ENCODE measurements at regions not wholly inside any gene's neighbourhood (a gene's known extent, or its start where the extent isn't known, plus 50 kb on each side); places are given as distances from the start of the nearest gene placed in this dataset.
"Not testable (repeated sequence)": the region's sequence is repeated elsewhere in the genome, so short reads cannot be mapped to it uniquely, and the experiment has no call there.

GRCh38 chr12:59396519-59396918 is 199.3 kb upstream of the SLC16A7 start:
- no peak overlapping the region for H2BK15ac ChIP-seq (replicated peaks; ENCODE audit: low read depth)
- H3K79me1 ChIP-seq (ENCODE audit: low read length), result no peaks in the 10 kb centered on the region
- H4K8ac ChIP-seq (ENCODE audit: low read depth, low read length), result no peak overlapping the region
- no peaks in the 10 kb centered on the region for H3K36me3 ChIP-seq (ENCODE audit: control insufficient read depth, insufficient read depth, low read length)
- no peaks in the 10 kb centered on the region for H3K79me2 ChIP-seq (ENCODE audit: control insufficient read depth, insufficient read depth, low read length)
- no peak overlapping the region for H3K9ac ChIP-seq (ENCODE audit: low read length)
- H2BK5ac ChIP-seq (ENCODE audit: low read length), result no peak overlapping the region
- H3K4me2 ChIP-seq (ENCODE audit: low read length), result no peak overlapping the region
- no peak overlapping the region for H3K4ac ChIP-seq (ENCODE audit: low read depth, low read length)
- no peak overlapping the region for H3K23ac ChIP-seq (ENCODE audit: low read length)
- H3K4me3 ChIP-seq (ENCODE audit: low read length), result no peak overlapping the region
- H3K4me1 ChIP-seq (ENCODE audit: control insufficient read depth, low read depth, low read length), result no peaks in the 10 kb centered on the region
- H4K5ac ChIP-seq (ENCODE audit: low read length), result no peak overlapping the region
- H3K18ac ChIP-seq (ENCODE audit: low read length), result no peak overlapping the region
- no peak for DNase-seq
- no peak overlapping the region for H3K27ac ChIP-seq (ENCODE audit: low read depth, low read length)
- H3K56ac ChIP-seq (ENCODE audit: low read length), result no peak overlapping the region
- no peaks in the 10 kb centered on the region for H3K27me3 ChIP-seq (ENCODE audit: insufficient read depth, low read length, poor library complexity)
- H2BK120ac ChIP-seq (ENCODE audit: low read depth, low read length), result no peak overlapping the region
- no peak overlapping the region for H2AK5ac ChIP-seq (ENCODE audit: low read length)

GRCh38 chr12:59395310-59395709 is 200.5 kb upstream of the SLC16A7 start:
- not testable (repeated sequence) for H3K4me3 ChIP-seq (ENCODE audit: low read length); H2BK5ac ChIP-seq (ENCODE audit: low read length); H3K27ac ChIP-seq (ENCODE audit: low read depth, low read length); H3K23ac ChIP-seq (ENCODE audit: low read length); H3K79me2 ChIP-seq (ENCODE audit: control insufficient read depth, insufficient read depth, low read length); H4K8ac ChIP-seq (ENCODE audit: low read depth, low read length); H2AK5ac ChIP-seq (ENCODE audit: low read length); H3K9ac ChIP-seq (ENCODE audit: low read length); H3K4me2 ChIP-seq (ENCODE audit: low read length); H3K79me1 ChIP-seq (ENCODE audit: low read length); H2BK15ac ChIP-seq (replicated peaks; ENCODE audit: low read depth); H3K4ac ChIP-seq (ENCODE audit: low read depth, low read length); DNase-seq; H3K4me1 ChIP-seq (ENCODE audit: control insufficient read depth, low read depth, low read length); H3K27me3 ChIP-seq (ENCODE audit: insufficient read depth, low read length, poor library complexity); H3K36me3 ChIP-seq (ENCODE audit: control insufficient read depth, insufficient read depth, low read length); H3K18ac ChIP-seq (ENCODE audit: low read length); H3K56ac ChIP-seq (ENCODE audit: low read length); H4K5ac ChIP-seq (ENCODE audit: low read length); H2BK120ac ChIP-seq (ENCODE audit: low read depth, low read length)

- Histone ChIP-seq H4K5ac (ENCODE audit: low read length) (no peak overlapping the region), H2BK15ac (replicated peaks; ENCODE audit: low read depth) (no peak overlapping the region), H3K79me2 (ENCODE audit: control insufficient read depth, insufficient read depth, low read length) (no peaks in the 10 kb centered on the region), H3K4ac (ENCODE audit: low read depth, low read length) (no peak overlapping the region), H3K18ac (ENCODE audit: low read length) (no peak overlapping the region), H2AK5ac (ENCODE audit: low read length) (no peak overlapping the region), H3K56ac (ENCODE audit: low read length) (no peak overlapping the region), H4K8ac (ENCODE audit: low read depth, low read length) (no peak overlapping the region), H3K27me3 (ENCODE audit: insufficient read depth, low read length, poor library complexity) (no peaks in the 10 kb centered on the region), H3K4me2 (ENCODE audit: low read length) (no peak overlapping the region), H2BK5ac (ENCODE audit: low read length) (no peak overlapping the region), H3K9ac (ENCODE audit: low read length) (no peak overlapping the region), H2BK120ac (ENCODE audit: low read depth, low read length) (no peak overlapping the region), H3K23ac (ENCODE audit: low read length) (no peak overlapping the region), H3K27ac (ENCODE audit: low read depth, low read length) (no peak overlapping the region), H3K4me1 (ENCODE audit: control insufficient read depth, low read depth, low read length) (no peaks in the 10 kb centered on the region), H3K4me3 (ENCODE audit: low read length) (no peak overlapping the region), H3K36me3 (ENCODE audit: control insufficient read depth, insufficient read depth, low read length) (no peaks in the 10 kb centered on the region), H3K79me1 (ENCODE audit: low read length) (no peaks in the 10 kb centered on the region)
- no CpG with 5 or more reads among the region's 4 CpGs for WGBS (ENCODE audit: extremely low coverage, insufficient coverage, low lambda C conversion rate)
- no peak for DNase-seq
Measured at GRCh38 chr12:59393506-59393905, 202.3 kb upstream of the SLC16A7 start.

GRCh38 chr12:59389968-59390576 is 205.8 kb upstream of the SLC16A7 start:
- no peak overlapping the region for H3K4me3 ChIP-seq (ENCODE audit: low read length)
- no peak overlapping the region for H3K4me2 ChIP-seq (ENCODE audit: low read length)
- no peak overlapping the region for H3K23ac ChIP-seq (ENCODE audit: low read length)
- no peak overlapping the region for H3K18ac ChIP-seq (ENCODE audit: low read length)
- no peak overlapping the region for H3K56ac ChIP-seq (ENCODE audit: low read length)
- H4K5ac ChIP-seq (ENCODE audit: low read length), result no peak overlapping the region
- no peak overlapping the region for H2AK5ac ChIP-seq (ENCODE audit: low read length)
- H3K36me3 ChIP-seq (ENCODE audit: control insufficient read depth, insufficient read depth, low read length), result no peaks in the 10 kb centered on the region
- no peak overlapping the region for H2BK5ac ChIP-seq (ENCODE audit: low read length)
- H3K9ac ChIP-seq (ENCODE audit: low read length), result no peak overlapping the region
- no CpG with 5 or more reads among the region's 13 CpGs for WGBS (ENCODE audit: extremely low coverage, insufficient coverage, low lambda C conversion rate)
- H2BK120ac ChIP-seq (ENCODE audit: low read depth, low read length), result no peak overlapping the region
- peak overlapping the region; percentile 29 for H3K27ac ChIP-seq (ENCODE audit: low read depth, low read length)
- DNase-seq, result no peak
- H3K4ac ChIP-seq (ENCODE audit: low read depth, low read length), result no peak overlapping the region
- no peak overlapping the region for H2BK15ac ChIP-seq (replicated peaks; ENCODE audit: low read depth)
- no peaks in the 10 kb centered on the region for H3K27me3 ChIP-seq (ENCODE audit: insufficient read depth, low read length, poor library complexity)
- no peaks in the 10 kb centered on the region for H3K79me2 ChIP-seq (ENCODE audit: control insufficient read depth, insufficient read depth, low read length)
- no peak overlapping the region for H4K8ac ChIP-seq (ENCODE audit: low read depth, low read length)
- H3K4me1 ChIP-seq (ENCODE audit: control insufficient read depth, low read depth, low read length), result no peaks in the 10 kb centered on the region
- no peaks in the 10 kb centered on the region for H3K79me1 ChIP-seq (ENCODE audit: low read length)

GRCh38 chr12:59388694-59389093 is 207.1 kb upstream of the SLC16A7 start:
- H3K18ac ChIP-seq (ENCODE audit: low read length), result no peak overlapping the region
- H3K27ac ChIP-seq (ENCODE audit: low read depth, low read length), result no peak overlapping the region
- H3K4me3 ChIP-seq (ENCODE audit: low read length), result no peak overlapping the region
- H3K79me1 ChIP-seq (ENCODE audit: low read length), result no peaks in the 10 kb centered on the region
- H3K4me2 ChIP-seq (ENCODE audit: low read length), result no peak overlapping the region
- no peak overlapping the region for H2BK120ac ChIP-seq (ENCODE audit: low read depth, low read length)
- no peaks in the 10 kb centered on the region for H3K79me2 ChIP-seq (ENCODE audit: control insufficient read depth, insufficient read depth, low read length)
- H2AK5ac ChIP-seq (ENCODE audit: low read length), result no peak overlapping the region
- no peak overlapping the region for H4K8ac ChIP-seq (ENCODE audit: low read depth, low read length)
- H2BK5ac ChIP-seq (ENCODE audit: low read length), result no peak overlapping the region
- H4K5ac ChIP-seq (ENCODE audit: low read length), result no peak overlapping the region
- H3K56ac ChIP-seq (ENCODE audit: low read length), result no peak overlapping the region
- no peak overlapping the region for H3K23ac ChIP-seq (ENCODE audit: low read length)
- H3K4ac ChIP-seq (ENCODE audit: low read depth, low read length), result no peak overlapping the region
- H3K9ac ChIP-seq (ENCODE audit: low read length), result no peak overlapping the region
- no peak overlapping the region for H2BK15ac ChIP-seq (replicated peaks; ENCODE audit: low read depth)
- WGBS (ENCODE audit: extremely low coverage, insufficient coverage, low lambda C conversion rate), result no CpG with 5 or more reads among the region's 1 CpG
- no peaks in the 10 kb centered on the region for H3K4me1 ChIP-seq (ENCODE audit: control insufficient read depth, low read depth, low read length)
- H3K27me3 ChIP-seq (ENCODE audit: insufficient read depth, low read length, poor library complexity), result no peaks in the 10 kb centered on the region
- H3K36me3 ChIP-seq (ENCODE audit: control insufficient read depth, insufficient read depth, low read length), result no peaks in the 10 kb centered on the region
- DNase-seq, result no peak

- Histone ChIP-seq H2BK15ac (replicated peaks; ENCODE audit: low read depth) (no peak overlapping the region), H3K27me3 (ENCODE audit: insufficient read depth, low read length, poor library complexity) (no peaks in the 10 kb centered on the region), H3K18ac (ENCODE audit: low read length) (no peak overlapping the region), H3K9ac (ENCODE audit: low read length) (no peak overlapping the region), H2BK120ac (ENCODE audit: low read depth, low read length) (no peak overlapping the region), H3K27ac (ENCODE audit: low read depth, low read length) (no peak overlapping the region), H3K36me3 (ENCODE audit: control insufficient read depth, insufficient read depth, low read length) (no peaks in the 10 kb centered on the region), H3K56ac (ENCODE audit: low read length) (no peak overlapping the region), H4K5ac (ENCODE audit: low read length) (no peak overlapping the region), H3K4me1 (ENCODE audit: control insufficient read depth, low read depth, low read length) (no peaks in the 10 kb centered on the region), H4K8ac (ENCODE audit: low read depth, low read length) (no peak overlapping the region), H2AK5ac (ENCODE audit: low read length) (no peak overlapping the region), H3K4ac (ENCODE audit: low read depth, low read length) (no peak overlapping the region), H3K79me1 (ENCODE audit: low read length) (no peaks in the 10 kb centered on the region), H2BK5ac (ENCODE audit: low read length) (no peak overlapping the region), H3K4me3 (ENCODE audit: low read length) (no peak overlapping the region), H3K4me2 (ENCODE audit: low read length) (no peak overlapping the region), H3K23ac (ENCODE audit: low read length) (no peak overlapping the region), H3K79me2 (ENCODE audit: control insufficient read depth, insufficient read depth, low read length) (no peaks in the 10 kb centered on the region)
- no CpG with 5 or more reads among the region's 1 CpG for WGBS (ENCODE audit: extremely low coverage, insufficient coverage, low lambda C conversion rate)
- no peak for DNase-seq
Measured at GRCh38 chr12:59388176-59388575, 207.7 kb upstream of the SLC16A7 start.

Measured in mesendoderm (in vitro differentiated cells).